ENCODE measurements at regions not wholly inside any gene's neighbourhood (a gene's known extent, or its start where the extent isn't known, plus 50 kb on each side); places are given as distances from the start of the nearest gene placed in this dataset.

DNA sequence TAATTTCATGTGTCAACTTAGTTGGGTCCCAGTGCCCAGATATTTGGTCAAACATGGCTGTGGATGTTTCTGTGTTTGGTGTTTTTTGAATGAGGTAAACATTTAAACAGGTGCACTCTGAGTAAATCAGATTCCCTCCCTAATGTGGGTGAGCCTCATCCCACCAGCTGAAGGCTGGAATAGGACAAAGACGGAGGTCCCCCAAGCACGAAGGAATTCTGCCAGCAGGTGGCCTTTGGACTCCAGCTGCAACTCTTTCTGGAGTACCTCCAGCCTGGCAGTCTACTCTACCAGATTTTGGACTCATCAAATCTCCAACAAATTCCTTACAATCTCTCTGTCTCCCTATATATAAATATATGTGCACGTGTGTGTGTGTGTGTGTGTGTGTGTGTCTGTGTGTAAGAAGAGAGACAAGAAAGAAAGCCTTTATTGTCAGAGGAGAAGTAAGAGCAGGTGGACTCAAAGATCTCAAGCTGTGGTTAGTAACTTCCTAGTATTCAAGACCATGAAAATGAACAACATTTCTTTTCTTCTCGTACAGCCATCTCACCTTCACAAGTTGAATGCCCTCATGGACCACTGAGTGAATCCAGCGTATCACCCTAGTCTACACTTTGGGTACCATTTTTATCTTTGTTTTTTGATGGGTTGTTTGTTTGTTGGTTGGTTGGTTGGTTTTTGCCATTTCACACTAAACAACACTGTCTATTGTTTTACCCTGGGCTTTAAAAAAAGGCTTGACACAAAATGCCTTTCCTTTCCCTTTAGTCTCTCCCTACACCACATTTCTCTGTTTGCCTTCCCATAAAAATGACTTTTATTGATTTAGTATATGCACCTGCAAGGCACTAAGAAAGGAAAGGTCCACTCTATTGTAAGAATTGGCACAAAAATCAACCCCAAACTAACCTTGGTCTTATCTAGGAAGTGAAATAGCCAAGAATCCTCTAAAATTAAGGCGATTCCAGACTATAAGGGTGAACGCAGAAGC lies 118.7 kb downstream of the TENT4A start:
- DNase-seq: no peak

DNA sequence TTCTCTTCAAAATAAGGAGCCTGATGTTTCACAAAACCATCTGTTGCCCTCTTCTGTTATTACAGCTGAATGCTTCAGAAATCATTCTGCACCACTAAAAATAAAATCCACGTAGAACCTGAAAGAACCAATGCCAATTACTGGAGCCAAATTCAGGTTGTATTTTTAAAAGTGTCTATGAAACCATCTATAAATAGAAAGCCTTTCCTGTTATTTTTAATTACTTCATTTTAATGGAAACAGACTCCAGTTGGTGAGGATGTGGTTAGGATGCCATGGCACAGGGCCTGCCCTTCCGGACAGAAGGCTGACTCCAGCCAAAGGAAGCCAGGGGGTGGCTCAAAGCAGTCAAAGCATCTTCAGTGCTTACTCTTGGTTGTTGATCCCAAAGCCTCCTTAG lies 119.8 kb downstream of the TENT4A start:
- DNase-seq: no peak

DNA sequence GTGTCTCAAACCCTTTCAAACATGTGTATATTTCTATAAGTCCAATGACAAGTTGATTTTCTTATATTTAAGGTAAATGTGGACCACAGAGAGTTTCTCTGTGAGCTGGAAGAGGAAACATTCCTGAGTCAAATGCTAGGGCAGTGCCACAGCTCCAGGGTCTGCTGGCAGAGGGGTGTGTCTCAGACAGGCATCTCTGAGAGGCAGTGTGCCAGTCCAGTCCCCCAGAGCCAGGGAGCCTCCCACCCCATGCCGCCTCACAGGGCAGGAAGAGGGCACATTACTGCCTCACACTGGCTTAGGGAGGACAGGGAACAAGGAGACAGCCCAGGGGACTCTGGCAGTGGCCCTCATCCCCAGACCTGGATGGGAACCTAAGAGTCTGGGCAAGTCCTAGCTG lies 120.2 kb downstream of the TENT4A start:
- DNase-seq: no peak

- DNase-seq: no peak
Measured at GRCh38 chr5:6837095-6837494, 123.9 kb downstream of the TENT4A start.

GRCh38 chr5:6837519-6838110 lies 124.4 kb downstream of the TENT4A start:
- DNase-seq: no peak

DNA sequence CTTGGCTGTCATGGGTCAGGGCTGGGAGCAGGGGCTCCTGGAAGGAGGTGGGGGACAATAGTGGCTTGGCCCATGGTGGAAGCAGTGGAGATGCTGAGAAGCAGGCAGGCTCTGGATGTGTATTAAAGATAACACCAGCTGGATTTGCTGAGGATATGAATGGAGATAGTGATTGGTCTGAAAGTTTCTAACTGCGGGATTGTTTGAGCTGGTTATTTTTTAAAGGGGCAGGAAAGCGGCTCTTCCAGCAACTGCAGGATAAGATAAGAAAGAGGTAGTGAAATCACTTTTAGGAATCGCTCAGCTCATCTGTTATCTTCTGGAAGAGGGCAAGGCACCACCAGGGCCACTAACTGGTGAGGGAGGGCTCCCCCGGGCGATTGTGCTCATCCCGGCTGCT lies 125.5 kb downstream of the TENT4A start:
- no peak for DNase-seq

DNA sequence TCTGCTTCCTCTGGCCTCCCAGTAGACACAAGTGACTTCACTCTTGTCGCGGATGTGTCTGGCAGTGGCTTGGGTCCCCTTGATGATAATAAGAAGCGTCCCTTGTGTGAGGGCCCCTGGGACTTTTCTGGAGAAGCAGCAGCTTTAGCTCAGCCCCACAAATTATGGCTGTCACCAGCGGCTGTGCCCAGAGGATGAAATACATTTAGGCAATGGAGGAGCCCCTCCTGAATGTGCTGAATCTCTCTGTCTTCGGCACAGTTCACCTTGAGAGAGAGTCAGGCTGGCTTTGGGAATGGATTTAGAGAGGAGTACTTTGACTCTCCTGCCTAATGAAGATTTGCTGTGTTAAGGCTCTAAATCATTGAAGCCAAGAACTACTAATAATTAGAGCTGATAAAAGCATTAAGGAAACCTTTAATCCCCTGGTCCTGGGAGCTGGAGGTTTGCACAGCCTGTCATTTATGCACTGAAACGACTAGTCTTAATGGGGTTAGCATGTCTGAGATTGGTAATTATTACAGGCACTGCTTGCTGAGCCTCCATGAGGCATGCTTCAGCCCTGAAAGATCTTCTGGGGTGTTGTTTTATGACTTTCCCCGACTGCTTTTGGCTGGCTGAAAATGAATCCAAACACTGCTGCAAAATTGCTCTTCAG lies 127.0 kb downstream of the TENT4A start:
- no peak for DNase-seq

DNA sequence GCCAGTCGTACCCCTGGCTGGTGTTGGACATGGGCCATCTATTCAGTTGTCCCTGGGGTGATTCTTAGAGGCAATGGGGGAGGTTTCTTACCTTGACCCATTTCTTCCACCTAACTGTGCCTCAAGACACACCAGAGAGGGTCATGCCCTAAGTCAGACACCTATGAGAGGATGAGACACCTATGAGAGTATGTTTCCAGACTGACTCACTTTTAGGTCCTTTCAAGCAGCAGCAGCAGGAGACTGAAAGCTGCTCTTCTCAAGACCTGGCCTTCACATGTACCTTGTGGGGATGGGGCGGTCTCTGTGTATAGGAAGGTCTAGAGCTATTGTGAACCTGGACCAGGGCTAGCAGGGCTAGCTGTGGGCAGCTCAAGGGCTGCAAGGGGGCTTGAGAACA lies 130.1 kb downstream of the TENT4A start:
- DNase-seq: no peak

- DNase-seq: no peak
Measured at GRCh38 chr5:6843821-6844220, 130.6 kb downstream of the TENT4A start.

DNA sequence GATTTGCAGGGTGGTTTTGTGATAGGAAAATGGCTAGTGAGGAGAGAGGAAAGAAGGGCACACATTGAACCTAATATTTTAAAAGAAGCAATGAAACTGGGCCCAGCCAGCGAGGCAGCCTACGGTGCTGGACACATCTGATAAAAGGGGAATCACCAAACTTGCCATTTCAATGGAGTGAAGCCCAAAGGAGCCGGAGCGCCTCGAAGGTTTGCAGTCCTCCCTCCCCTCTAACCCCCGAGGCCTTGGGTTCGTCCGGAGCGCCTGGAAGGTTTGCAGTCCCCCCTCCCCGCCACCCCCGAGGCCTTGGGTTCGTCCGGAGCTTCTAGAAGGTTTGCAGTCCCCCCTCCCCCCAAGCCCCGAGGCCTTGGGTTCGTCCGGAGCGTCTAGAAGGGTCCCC lies 132.6 kb downstream of the TENT4A start:
- no peak for DNase-seq

GRCh38 chr5:6847870-6848269 lies 134.6 kb downstream of the TENT4A start:
- DNase-seq: no peak

DNA sequence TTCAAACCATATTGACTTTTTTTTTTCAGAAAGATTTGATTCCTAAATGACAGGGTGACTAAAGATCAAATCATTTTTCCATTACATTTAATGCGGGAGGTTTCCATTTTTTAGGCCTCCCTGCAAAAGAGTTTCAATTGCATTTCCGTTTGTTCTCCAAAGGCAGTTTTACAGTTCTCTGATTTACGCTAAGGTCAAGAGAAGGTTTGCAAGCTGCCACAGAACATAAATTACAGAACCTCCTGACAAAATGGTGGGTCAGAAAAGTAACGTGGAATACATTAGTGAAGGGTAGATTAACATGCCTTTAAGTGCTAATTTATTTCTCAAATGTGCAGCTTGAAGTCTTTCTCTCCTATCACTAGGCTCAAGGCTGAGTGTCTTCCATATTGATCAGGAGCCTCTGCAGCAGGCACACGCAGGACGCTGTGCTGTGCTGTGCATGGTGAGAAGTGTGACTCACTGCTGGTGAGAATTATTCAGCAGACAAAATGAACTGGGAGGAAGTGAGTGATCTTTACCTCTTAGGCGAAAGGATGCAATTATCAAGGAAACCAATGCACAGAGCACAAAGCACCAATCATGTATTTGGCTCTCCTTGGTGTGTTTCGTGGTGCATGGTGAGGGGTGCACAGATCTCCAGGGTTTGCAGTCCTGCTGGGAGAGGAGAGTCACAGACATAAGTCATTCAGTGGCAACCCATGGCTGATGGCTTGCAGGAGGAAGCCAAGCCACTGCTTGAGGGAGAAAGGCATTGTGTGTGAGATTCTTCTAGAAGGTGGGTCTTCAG lies 136.3 kb downstream of the TENT4A start:
- peak in 1 of 58 donors; percentile 36 for DNase-seq

- DNase-seq: no peak
Measured at GRCh38 chr5:6850106-6850432, 136.8 kb downstream of the TENT4A start.

GRCh38 chr5:6856653-6857052 lies 143.4 kb downstream of the TENT4A start:
- no peak for DNase-seq

GRCh38 chr5:6858419-6858818 lies 145.2 kb downstream of the TENT4A start:
- no peak for DNase-seq

DNA sequence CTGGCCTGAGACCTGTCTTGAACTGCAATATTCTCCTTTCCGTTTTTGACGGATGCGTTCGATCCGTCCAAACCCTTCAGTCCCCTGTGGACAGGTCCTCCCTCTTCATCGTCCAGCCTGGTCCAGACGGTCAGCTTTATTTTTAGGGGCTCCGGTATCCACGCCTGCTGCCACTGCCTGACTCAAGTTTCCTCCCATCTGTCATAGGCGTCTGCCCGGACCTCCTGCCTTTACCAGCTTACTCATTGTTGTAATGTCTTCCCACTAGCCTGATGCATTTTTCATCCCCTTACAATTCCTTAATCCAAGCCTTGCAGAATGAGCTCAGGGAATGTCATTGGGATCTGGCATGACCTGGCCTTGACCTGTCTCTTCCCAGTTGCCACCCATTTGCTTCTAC lies 145.8 kb downstream of the TENT4A start:
- DNase-seq: no peak

- DNase-seq: no peak
Measured at GRCh38 chr5:6859951-6860638, 146.9 kb downstream of the TENT4A start.

- no peak for DNase-seq
Measured at GRCh38 chr5:6861036-6861435, 147.8 kb downstream of the TENT4A start.

GRCh38 chr5:6861667-6862066 lies 148.4 kb downstream of the TENT4A start:
- peak in 4 of 58 donors; percentile 14 to 44 (median 26) for DNase-seq

- no peak for DNase-seq
Measured at GRCh38 chr5:6862306-6862705, 149.1 kb downstream of the TENT4A start.

DNA sequence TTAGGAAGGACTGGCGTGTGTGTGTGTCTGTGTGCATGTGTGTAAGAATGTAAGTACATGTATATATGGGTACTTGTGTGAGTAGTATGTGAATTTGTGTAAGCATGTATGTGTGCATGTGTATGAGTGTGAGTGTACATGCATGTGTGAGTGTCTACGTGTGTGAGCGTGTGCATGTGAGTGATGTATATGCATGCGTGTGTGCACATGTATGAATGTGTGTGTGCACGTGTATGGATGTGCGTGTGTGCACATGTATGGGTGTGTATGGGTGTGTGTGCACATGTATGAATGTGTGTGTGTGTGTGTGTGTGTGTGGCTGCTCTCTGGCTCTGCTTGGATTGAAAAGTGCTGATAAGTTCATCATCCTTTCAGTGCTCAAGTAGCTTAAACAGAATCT lies 154.5 kb downstream of the TENT4A start:
- no peak for DNase-seq

Data from anterior cingulate cortex (tissue), 58 donors.